ENCODE measurements at regions not wholly inside any gene's neighbourhood (a gene's known extent, or its start where the extent isn't known, plus 50 kb on each side); places are given as distances from the start of the nearest gene placed in this dataset.
"Not testable (repeated sequence)": the region's sequence is repeated elsewhere in the genome, so short reads cannot be mapped to it uniquely, and the experiment has no call there.

GRCh38 chr15:44861439-44861910 is 95.0 kb upstream of the TERB2 start:
- Histone ChIP-seq H3K36me3 (ENCODE audit: control insufficient read depth, insufficient read depth, low read length) (no peaks in the 10 kb centered on the region), H3K9me3 (ENCODE audit: control insufficient read depth, insufficient read depth, low read length) (no peaks in the 10 kb centered on the region), H3K4me1 (ENCODE audit: control insufficient read depth, insufficient read depth, low read length) (no peaks in the 10 kb centered on the region), H3K27me3 (ENCODE audit: control insufficient read depth, insufficient read depth, low read length) (no peaks in the 10 kb centered on the region), H3K4me3 (ENCODE audit: low read length) (no peak overlapping the region), H3K27ac (ENCODE audit: low read length) (no peak overlapping the region)
- WGBS (ENCODE audit: insufficient coverage) = 94% methylated on average over 14 of the region's 14 CpGs
- H3K36me3 Mint-ChIP-seq = no peaks in the 10 kb centered on the region
- no peak overlapping the region for H3K27ac Mint-ChIP-seq
- intact Hi-C loops (cut with micrococcal nuclease) = no loop called here
- ATAC-seq = no peak
- H3K4me3 Mint-ChIP-seq = no peak overlapping the region
- no peak for DNase-seq
- peaks cover 0 to 2% of the 10 kb centered on the region in 2 donors for H3K27me3 Mint-ChIP-seq (ENCODE audit: low read depth in 2 of 2)
- TF ChIP-seq CTCF (IDR thresholded peaks at IDR 0.05) = no peak
- H3K9me3 Mint-ChIP-seq = no peaks in the 10 kb centered on the region
- no peaks in the 10 kb centered on the region for H3K4me1 Mint-ChIP-seq

GRCh38 chr15:44861917-44862316 is 94.6 kb upstream of the TERB2 start:
- 98% methylated on average over 6 of the region's 6 CpGs for WGBS (ENCODE audit: insufficient coverage)

GRCh38 chr15:44862866-44863265 is 93.6 kb upstream of the TERB2 start:
- not testable (repeated sequence) for H3K4me1 Mint-ChIP-seq; H3K9me3 Mint-ChIP-seq; H3K27ac Mint-ChIP-seq; ATAC-seq; H3K27me3 ChIP-seq (ENCODE audit: control insufficient read depth, insufficient read depth, low read length); H3K4me1 ChIP-seq (ENCODE audit: control insufficient read depth, insufficient read depth, low read length); H3K27me3 Mint-ChIP-seq (ENCODE audit: low read depth in 2 of 2); H3K4me3 ChIP-seq (ENCODE audit: low read length); H3K9me3 ChIP-seq (ENCODE audit: control insufficient read depth, insufficient read depth, low read length); DNase-seq; H3K4me3 Mint-ChIP-seq; H3K36me3 ChIP-seq (ENCODE audit: control insufficient read depth, insufficient read depth, low read length); H3K27ac ChIP-seq (ENCODE audit: low read length); H3K36me3 Mint-ChIP-seq
- intact Hi-C loops (cut with micrococcal nuclease) = loop anchor here (2.0 kb wide), 1 partner anchor 164 kb away; no protein-coding TSS in a partner anchor
- 81% methylated on average over 1 of the region's 1 CpG for WGBS (ENCODE audit: insufficient coverage)

More at GRCh38 chr15:44861917-44862316, 94.6 kb upstream of the TERB2 start:
- no peaks in the 10 kb centered on the region for H3K4me1 Mint-ChIP-seq
- no peaks in the 10 kb centered on the region for H3K9me3 Mint-ChIP-seq
- Histone ChIP-seq H3K4me1 (ENCODE audit: control insufficient read depth, insufficient read depth, low read length) (no peaks in the 10 kb centered on the region), H3K9me3 (ENCODE audit: control insufficient read depth, insufficient read depth, low read length) (no peaks in the 10 kb centered on the region), H3K36me3 (ENCODE audit: control insufficient read depth, insufficient read depth, low read length) (no peaks in the 10 kb centered on the region), H3K4me3 (ENCODE audit: low read length) (no peak overlapping the region), H3K27me3 (ENCODE audit: control insufficient read depth, insufficient read depth, low read length) (no peaks in the 10 kb centered on the region), H3K27ac (ENCODE audit: low read length) (no peak overlapping the region)
- no peak overlapping the region for H3K27ac Mint-ChIP-seq
- no peak for TF ChIP-seq CTCF (IDR thresholded peaks at IDR 0.05)
- ATAC-seq = no peak
- H3K27me3 Mint-ChIP-seq (ENCODE audit: low read depth in 2 of 2) = peaks cover 0 to 6% of the 10 kb centered on the region in 2 donors
- no peak overlapping the region for H3K4me3 Mint-ChIP-seq
- intact Hi-C loops (cut with micrococcal nuclease) = loop anchor here (2.0 kb wide), 1 partner anchor 165 kb away; no protein-coding TSS in a partner anchor
- H3K36me3 Mint-ChIP-seq = no peaks in the 10 kb centered on the region
- DNase-seq = no peak

GRCh38 chr15:44868100-44868499 is 88.4 kb upstream of the TERB2 start:
- H3K27ac ChIP-seq (ENCODE audit: low read length); H3K27ac Mint-ChIP-seq; H3K4me3 ChIP-seq (ENCODE audit: low read length); H3K4me1 Mint-ChIP-seq; DNase-seq; H3K9me3 ChIP-seq (ENCODE audit: control insufficient read depth, insufficient read depth, low read length); H3K36me3 Mint-ChIP-seq; H3K36me3 ChIP-seq (ENCODE audit: control insufficient read depth, insufficient read depth, low read length); ATAC-seq; H3K4me3 Mint-ChIP-seq; H3K27me3 ChIP-seq (ENCODE audit: control insufficient read depth, insufficient read depth, low read length); H3K9me3 Mint-ChIP-seq; intact Hi-C loops (cut with micrococcal nuclease); H3K4me1 ChIP-seq (ENCODE audit: control insufficient read depth, insufficient read depth, low read length): not testable (repeated sequence)
- 86% methylated on average over 1 of the region's 1 CpG for WGBS (ENCODE audit: insufficient coverage)
- peaks cover 7 to 21% of the 10 kb centered on the region in 2 donors for H3K27me3 Mint-ChIP-seq (ENCODE audit: low read depth in 2 of 2)

GRCh38 chr15:44870125-44870524 is 86.4 kb upstream of the TERB2 start:
- H3K4me1 ChIP-seq (ENCODE audit: control insufficient read depth, insufficient read depth, low read length); H3K9me3 Mint-ChIP-seq; H3K4me3 ChIP-seq (ENCODE audit: low read length); H3K27ac ChIP-seq (ENCODE audit: low read length); H3K36me3 ChIP-seq (ENCODE audit: control insufficient read depth, insufficient read depth, low read length); H3K27me3 ChIP-seq (ENCODE audit: control insufficient read depth, insufficient read depth, low read length); H3K4me3 Mint-ChIP-seq; H3K4me1 Mint-ChIP-seq; intact Hi-C loops (cut with micrococcal nuclease); DNase-seq; H3K9me3 ChIP-seq (ENCODE audit: control insufficient read depth, insufficient read depth, low read length); H3K27ac Mint-ChIP-seq; H3K36me3 Mint-ChIP-seq; ATAC-seq: not testable (repeated sequence)
- H3K27me3 Mint-ChIP-seq (ENCODE audit: low read depth in 2 of 2) = peaks cover 10 to 25% of the 10 kb centered on the region in 2 donors
- WGBS (ENCODE audit: insufficient coverage) = 77% methylated on average over 4 of the region's 4 CpGs

Data from natural killer cell (primary cell).